ENCODE measurements at regions not wholly inside any gene's neighbourhood (a gene's known extent, or its start where the extent isn't known, plus 50 kb on each side); places are given as distances from the start of the nearest gene placed in this dataset.

GRCh38 chr10:24119896-24120295, 89.0 kb upstream of the KIAA1217 start:
- TF ChIP-seq CTCF (conservative IDR thresholded peaks at IDR 0.05; ENCODE audit: low read length) = no peak
- no peak for TF ChIP-seq EZH2phosphoT487 (IDR thresholded peaks at IDR 0.05; ENCODE audit: borderline replicate concordance, low read depth, low read length)

All from OCI-LY7 (cell line).